ENCODE measurements at regions not wholly inside any gene's neighbourhood (a gene's known extent, or its start where the extent isn't known, plus 50 kb on each side); places are given as distances from the start of the nearest gene placed in this dataset.

- no peak for DNase-seq (ENCODE audit: extremely low read depth in 1 of 2, low read depth in 1 of 2)
Observed at GRCh38 chr10:24008164-24009091, 200.5 kb upstream of the KIAA1217 start.

- no peak for DNase-seq (ENCODE audit: extremely low read depth in 1 of 2, low read depth in 1 of 2)
Observed at GRCh38 chr10:24009115-24009514, 199.8 kb upstream of the KIAA1217 start.

- DNase-seq (ENCODE audit: extremely low read depth in 1 of 2, low read depth in 1 of 2) = no peak
Observed at GRCh38 chr10:24009736-24010135, 199.2 kb upstream of the KIAA1217 start.

GRCh38 chr10:24010436-24010970 lies 198.4 kb upstream of the KIAA1217 start:
- DNase-seq (ENCODE audit: extremely low read depth in 1 of 2, low read depth in 1 of 2) = no peak

GRCh38 chr10:24012249-24012803 lies 196.6 kb upstream of the KIAA1217 start:
- DNase-seq (ENCODE audit: extremely low read depth in 1 of 2, low read depth in 1 of 2) = no peak

- no peak for DNase-seq (ENCODE audit: extremely low read depth in 1 of 2, low read depth in 1 of 2)
Observed at GRCh38 chr10:24027107-24027506, 181.8 kb upstream of the KIAA1217 start.

GRCh38 chr10:24034571-24034970 lies 174.4 kb upstream of the KIAA1217 start:
- no peak for DNase-seq (ENCODE audit: extremely low read depth in 1 of 2, low read depth in 1 of 2)

- no peak for DNase-seq (ENCODE audit: extremely low read depth in 1 of 2, low read depth in 1 of 2)
Observed at GRCh38 chr10:24035761-24036160, 173.2 kb upstream of the KIAA1217 start.

GRCh38 chr10:24039315-24039714 lies 169.6 kb upstream of the KIAA1217 start:
- DNase-seq (ENCODE audit: extremely low read depth in 1 of 2, low read depth in 1 of 2) = no peak

- no peak for DNase-seq (ENCODE audit: extremely low read depth in 1 of 2, low read depth in 1 of 2)
Observed at GRCh38 chr10:24039897-24040296, 169.0 kb upstream of the KIAA1217 start.

- no peak for DNase-seq (ENCODE audit: extremely low read depth in 1 of 2, low read depth in 1 of 2)
Observed at GRCh38 chr10:24041034-24041433, 167.9 kb upstream of the KIAA1217 start.

- no peak for DNase-seq (ENCODE audit: extremely low read depth in 1 of 2, low read depth in 1 of 2)
Observed at GRCh38 chr10:24041834-24042233, 167.1 kb upstream of the KIAA1217 start.

- DNase-seq (ENCODE audit: extremely low read depth in 1 of 2, low read depth in 1 of 2) = no peak
Observed at GRCh38 chr10:24042884-24043283, 166.1 kb upstream of the KIAA1217 start.

GRCh38 chr10:24046060-24046459 lies 162.9 kb upstream of the KIAA1217 start:
- DNase-seq (ENCODE audit: extremely low read depth in 1 of 2, low read depth in 1 of 2) = no peak

GRCh38 chr10:24047176-24047575 lies 161.8 kb upstream of the KIAA1217 start:
- no peak for DNase-seq (ENCODE audit: extremely low read depth in 1 of 2, low read depth in 1 of 2)

GRCh38 chr10:24054421-24054820 lies 154.5 kb upstream of the KIAA1217 start:
- DNase-seq (ENCODE audit: extremely low read depth in 1 of 2, low read depth in 1 of 2) = no peak

- no peak for DNase-seq (ENCODE audit: extremely low read depth in 1 of 2, low read depth in 1 of 2)
Observed at GRCh38 chr10:24080207-24080606, 128.7 kb upstream of the KIAA1217 start.

- DNase-seq (ENCODE audit: extremely low read depth in 1 of 2, low read depth in 1 of 2) = no peak
Observed at GRCh38 chr10:24086296-24087086, 122.4 kb upstream of the KIAA1217 start.

- DNase-seq (ENCODE audit: extremely low read depth in 1 of 2, low read depth in 1 of 2) = no peak
Observed at GRCh38 chr10:24091256-24091655, 117.7 kb upstream of the KIAA1217 start.

GRCh38 chr10:24096281-24096680 lies 112.7 kb upstream of the KIAA1217 start:
- no peak for DNase-seq (ENCODE audit: extremely low read depth in 1 of 2, low read depth in 1 of 2)

GRCh38 chr10:24097751-24098207 lies 111.2 kb upstream of the KIAA1217 start:
- no peak for DNase-seq (ENCODE audit: extremely low read depth in 1 of 2, low read depth in 1 of 2)
